ENCODE measurements at regions not wholly inside any gene's neighbourhood (a gene's known extent, or its start where the extent isn't known, plus 50 kb on each side); places are given as distances from the start of the nearest gene placed in this dataset.

GRCh38 chr5:103476811-103477210 is 85.8 kb downstream of the NUDT12 start:
- TF ChIP-seq POLR2A (IDR thresholded peaks at IDR 0.05): no peak
- TF ChIP-seq CTCF (IDR thresholded peaks at IDR 0.05): no peak
